GM21447 (cell line): ENCODE measurements at regions not wholly inside any gene's neighbourhood (a gene's known extent, or its start where the extent isn't known, plus 50 kb on each side); places are given as distances from the start of the nearest gene placed in this dataset.

Source experiments
- ATAC-seq: cut with Tn5 transposase; IDR thresholded peaks from one replicate; pipeline ENCODE4 v1.9.1; 2021; ENCODE audit not compliant: unreplicated experiment

DNA sequence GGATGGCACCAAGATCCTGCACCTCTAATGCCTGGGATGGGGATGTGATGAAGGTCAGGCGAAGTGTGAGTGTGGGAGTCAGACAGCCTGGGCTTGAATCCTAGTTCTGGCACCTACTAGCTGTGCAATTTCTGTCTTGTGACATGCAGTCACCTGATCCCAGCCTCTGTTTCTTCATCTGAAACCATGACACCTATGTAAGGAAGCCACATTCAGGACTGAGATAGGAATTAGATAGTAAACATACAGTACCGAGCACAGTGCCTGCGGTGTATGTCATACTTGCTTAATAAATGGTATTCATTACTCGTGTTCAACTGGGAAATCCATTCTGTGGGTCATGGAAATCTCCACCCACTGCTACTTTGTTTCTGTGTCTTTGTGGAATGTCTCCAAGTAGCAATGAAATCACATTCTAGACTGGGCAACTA is 140.6 kb upstream of the STC2 start:
- ATAC-seq: no peak

DNA sequence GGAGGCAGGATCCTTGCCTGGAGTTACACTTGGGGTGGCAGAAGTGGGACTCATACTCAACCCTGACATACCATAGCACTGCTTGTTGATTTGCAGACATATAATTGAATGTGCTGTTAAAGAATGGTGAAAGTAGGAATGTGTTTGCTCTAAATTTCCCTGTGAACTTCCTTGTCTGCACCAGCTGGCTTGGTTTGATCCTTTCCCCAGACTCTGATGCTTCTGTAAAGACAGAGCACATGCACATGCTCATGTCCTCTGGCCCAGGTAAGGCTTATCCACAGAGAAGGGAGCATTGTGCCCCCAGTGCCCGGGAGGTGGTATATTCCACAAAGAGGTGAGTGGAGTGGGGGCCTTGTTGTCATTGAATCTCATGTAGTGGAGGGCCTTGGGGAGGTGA is 138.0 kb upstream of the STC2 start:
- no peak for ATAC-seq

DNA sequence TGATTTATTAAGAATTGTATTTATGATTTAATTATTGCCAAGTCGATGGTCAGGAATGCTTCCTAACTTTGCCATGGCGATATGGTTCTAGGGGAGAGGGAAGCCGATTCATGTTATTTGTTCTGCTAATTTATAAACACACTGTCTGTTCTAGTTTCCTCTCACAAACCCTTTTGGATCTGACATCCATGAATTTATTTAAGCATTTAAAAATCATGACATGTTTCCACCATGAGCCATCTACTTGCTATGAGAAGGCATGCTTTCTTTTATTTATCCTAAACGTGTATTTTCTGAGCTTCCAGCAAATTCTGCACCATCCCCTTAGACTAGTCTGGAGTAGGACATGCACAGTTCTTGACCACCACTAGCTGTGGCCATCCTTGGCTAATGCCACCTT is 136.6 kb upstream of the STC2 start:
- ATAC-seq: no peak

DNA sequence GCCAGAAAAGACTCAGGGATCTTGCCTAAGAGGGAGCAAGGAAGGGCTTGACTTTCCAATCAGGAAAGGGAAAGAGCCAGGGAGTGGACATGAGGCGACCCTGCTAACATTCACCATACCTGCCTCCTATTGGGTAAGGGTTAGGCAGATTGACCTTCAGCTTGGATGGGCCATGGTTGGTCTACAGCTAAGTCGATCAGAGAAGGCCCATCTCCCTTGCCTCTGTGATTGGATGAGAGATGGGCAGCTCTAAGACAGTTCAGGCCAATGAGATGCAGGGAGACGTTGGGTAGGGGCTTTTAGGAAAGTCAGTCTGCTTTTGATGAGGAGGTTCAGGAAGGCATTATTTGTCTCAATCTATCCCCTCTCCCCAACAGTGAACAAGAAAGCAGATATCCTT is 135.0 kb upstream of the STC2 start:
- no peak for ATAC-seq

DNA sequence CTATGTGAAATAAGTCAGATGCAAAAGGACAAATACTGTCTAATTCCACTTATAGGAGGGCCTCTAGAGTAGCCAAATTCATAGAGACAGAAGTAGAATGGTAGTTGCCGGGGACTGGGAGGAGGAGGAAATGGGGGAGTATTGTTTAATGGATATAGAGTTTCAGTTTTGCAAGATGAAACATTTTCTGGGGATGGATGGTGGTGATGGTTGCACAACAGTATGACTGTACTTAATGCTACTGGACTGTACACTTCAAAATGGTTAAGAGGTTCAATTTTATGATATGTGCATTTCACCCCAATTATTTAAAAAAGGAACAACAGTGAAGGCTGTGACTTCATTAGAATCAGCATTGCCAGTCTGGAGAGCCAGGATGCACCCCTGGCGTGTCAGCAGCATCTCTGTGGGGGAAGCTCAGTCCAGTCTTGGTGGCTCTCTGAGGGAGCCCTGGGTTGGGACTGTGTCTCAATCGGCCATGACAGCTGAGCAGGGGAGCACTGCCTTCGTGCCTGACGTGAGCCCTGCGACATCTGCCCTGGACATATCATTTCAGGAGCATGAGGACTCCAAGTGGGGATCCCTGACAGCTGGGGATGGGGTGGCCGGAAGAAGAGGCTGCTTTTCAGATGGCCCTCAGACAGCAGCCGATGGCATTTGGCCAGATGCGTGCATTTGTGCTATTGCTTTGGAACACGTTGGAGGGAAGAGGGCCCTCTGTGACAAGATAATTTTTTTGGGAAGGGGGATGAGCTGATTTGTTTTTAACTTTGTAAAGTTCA is 130.8 kb upstream of the STC2 start:
- no peak for ATAC-seq

DNA sequence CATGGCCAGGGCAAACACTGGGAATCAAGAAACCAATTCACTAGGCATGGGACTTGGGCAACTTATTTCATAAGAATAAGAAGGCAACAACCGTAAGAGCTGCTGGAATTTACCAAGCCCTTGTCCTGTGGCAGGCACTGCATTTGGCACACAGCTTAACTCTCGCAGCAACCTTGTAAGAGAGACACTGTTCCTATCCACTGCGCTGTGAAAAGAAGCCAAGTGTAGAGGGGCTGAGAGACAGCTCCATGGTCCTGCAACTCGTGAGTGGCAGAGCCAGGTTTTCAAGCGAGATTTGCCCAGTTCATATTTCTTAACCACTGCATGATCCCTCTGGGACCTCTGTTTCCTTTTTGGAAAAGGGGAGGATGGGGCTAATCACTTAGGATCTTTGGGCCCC is 129.3 kb upstream of the STC2 start:
- no peak for ATAC-seq

DNA sequence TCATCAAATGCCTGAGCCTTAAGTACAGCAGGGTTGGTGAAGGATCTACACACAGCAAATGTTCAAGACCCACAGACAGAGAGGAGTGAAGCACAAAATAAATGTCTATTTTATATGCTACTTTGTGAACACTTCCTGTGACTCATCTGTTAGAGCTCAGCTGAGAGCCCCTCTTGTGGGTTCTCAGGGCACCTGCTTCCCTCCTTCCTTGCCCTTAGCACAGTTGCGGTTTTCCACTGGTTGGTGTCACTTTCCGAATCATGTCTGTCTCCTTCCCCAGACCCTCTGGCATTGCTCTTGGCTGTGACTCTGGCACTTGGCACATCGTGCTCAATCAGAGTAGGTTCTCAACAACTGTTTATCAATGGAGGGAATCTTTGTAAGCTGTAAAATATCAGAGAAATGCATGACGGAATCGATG is 128.5 kb upstream of the STC2 start:
- no peak for ATAC-seq

DNA sequence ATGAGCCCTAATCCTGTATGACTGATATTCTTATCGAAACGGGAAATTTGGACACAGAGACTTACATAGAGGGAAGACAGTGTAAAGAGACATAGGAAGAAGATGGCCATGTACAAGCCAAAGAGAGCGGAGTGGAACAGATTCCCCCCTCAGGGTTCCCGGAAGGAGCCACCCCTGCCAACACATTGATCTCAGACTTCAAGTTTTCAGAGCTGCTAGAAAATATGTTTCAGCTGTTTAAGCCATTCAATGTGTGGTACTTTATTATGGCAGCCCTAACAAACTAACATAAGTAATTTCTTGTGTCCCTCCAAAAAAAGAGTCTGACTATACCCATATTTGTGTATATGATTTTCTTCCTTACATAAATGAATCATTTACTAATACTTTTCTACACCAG is 128.0 kb upstream of the STC2 start:
- ATAC-seq: no peak

DNA sequence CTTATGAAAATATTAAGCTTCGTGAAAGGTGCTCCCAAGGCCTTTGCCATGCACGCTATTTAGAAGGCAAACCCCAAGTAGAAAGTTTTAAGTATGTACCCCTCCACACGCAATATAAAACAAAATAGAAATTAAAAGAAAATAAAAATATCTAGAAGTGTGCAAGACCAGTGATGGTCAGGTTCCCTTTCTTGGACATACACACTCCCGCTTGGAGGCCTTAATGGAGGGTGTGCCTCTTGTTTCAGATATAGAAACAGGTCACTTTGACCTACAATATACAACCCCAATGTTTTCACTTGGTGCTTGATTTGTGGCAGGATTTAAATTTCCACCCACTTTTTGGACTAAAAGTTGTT is 127.4 kb upstream of the STC2 start:
- ATAC-seq: no peak

DNA sequence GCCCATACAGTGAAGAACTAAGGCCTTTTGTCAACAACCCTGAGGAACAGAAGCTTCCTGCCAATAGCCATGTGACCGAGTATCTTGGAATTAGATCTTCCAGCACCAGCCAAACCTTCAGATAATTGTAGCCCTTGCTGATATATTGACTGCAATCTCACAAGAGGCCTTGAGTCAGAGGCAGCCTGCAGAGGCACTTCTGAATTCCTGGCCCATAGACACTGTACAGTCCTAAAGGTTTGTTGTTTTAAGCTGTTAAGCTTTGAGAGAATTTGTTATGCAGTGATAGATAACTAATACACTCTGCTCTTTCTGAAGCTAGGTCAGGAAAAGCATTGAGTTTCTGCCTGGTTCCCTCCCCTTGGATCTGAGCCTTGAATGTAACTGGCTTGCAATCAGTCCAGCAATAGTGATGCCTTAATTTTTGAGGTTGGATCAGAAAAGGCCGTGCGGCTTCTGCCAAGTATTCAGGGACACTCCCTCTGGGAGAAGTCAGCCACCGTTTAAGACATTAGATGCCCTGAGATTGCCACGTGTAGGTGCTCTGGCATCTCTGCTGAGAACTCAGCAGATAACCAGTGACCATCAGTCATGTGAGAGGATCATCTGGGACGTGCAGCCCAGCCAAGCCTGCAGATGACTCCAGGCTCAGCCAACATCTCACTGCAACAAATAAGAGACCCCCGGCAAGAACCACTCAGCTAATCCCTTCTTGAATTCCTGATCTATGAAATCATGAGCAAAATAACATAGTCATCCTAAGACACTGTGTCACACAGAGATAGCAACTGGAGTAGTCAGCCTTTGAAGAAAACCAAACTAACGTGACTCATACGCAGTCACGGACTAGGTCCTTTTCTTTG is 126.8 kb upstream of the STC2 start:
- ATAC-seq: no peak

DNA sequence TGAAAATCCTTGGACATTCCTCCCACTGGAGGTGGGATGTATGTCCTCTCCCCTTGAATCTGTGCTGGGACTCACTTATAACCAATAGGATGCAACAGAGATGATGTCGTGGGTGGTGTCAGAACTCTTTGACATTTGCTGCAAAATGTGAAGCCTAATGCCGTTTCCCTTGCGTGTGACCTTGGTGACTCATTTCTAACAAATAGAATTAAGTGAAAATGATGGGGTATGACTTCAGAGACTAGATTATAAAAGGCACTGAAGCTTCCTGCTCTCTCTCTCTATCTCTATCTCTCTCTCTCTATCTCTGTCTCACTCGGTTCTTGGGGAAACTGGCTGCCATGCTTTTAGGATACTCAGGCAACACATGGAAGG is 126.1 kb upstream of the STC2 start:
- ATAC-seq: no peak

DNA sequence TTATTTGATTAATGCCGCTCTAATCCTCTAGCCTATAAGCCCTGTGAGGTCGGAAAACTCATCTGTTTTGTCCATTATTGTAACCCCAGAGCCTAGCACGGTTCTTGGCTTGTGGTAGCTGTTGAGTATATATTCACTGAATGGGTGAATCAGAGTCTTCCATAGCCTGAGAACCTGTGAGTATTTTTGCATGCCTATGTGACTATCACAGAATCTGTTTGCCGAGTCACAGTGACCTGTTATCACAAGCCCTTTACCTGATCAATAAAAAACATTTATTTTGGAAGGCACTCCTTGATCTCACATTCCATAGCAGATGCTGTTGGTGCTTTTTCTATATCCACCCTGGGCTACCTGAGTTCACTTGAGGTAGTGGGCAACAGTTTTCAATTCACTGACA is 125.0 kb upstream of the STC2 start:
- no peak for ATAC-seq

DNA sequence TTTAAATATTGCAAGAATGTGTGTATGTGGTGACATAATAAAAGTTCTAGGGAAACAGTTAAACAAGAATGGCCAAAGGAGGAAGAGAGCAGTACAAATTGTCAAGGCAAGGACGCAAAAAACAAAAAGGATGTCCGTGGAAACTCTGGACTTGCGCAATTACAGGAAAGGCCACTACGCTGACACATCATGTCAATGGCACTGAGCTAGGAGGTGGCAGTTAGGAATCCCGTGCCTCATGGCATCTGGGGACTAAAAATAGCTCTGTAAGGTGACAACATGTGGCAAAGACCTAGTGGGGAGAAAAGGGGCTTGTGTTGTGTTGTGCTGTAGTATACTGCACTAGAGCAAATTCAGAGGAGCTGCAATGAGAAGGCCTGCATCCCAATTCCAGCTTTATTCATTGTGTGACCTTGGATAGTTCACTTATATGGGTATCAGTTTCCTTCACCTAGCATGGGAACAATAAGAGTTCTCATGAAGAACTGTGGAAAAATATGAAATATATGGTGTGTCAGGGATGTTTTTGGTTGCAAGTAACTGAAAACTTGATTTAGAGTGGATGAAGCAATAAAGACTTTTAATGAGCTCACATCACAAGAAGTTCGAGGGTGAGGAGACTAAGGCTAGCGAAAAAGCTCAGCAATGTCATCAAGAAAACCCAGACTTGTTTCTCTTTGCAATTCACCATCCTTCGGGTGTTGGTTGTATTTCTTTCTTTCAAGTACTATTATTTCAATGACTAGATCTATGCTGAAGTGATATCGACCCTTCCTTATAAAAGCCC is 124.1 kb upstream of the STC2 start:
- no peak for ATAC-seq

DNA sequence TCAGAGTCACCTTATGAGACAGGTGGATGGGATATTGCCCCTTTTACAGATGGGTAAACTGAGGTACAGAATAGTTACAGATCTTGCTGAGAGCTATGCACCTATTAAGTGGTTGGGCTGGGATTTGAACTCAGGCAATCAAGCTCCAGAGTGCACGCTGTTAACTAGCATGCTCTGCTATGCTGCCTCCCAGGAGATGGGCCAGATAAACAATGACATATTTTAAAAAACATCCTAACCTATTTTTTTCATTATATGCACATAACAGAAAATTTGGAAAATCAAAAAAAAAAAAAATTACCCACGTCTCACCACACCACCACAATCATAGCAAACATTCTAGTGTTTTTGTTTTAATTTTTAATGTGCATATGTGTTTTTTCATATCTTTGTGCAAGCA is 123.4 kb upstream of the STC2 start:
- ATAC-seq: no peak

DNA sequence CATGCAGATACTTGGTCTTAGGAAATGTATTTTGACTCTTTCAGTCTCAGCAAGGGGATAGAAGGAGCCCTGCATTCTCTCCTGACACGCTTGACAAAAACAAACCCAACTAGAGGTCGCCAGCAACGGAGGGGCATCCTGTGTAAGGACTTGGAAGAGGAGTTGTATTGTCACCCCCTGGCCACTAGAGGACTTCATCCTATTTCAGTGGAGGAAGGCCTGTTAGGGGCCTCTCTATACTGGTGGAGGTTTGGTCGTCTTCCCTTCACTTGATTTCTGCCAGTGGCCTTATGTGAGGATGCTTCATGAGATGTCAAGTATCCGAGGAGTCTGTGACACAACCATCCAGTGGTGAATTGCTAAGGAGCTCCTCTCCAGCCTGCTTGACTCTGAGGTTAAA is 122.8 kb upstream of the STC2 start:
- ATAC-seq: no peak

DNA sequence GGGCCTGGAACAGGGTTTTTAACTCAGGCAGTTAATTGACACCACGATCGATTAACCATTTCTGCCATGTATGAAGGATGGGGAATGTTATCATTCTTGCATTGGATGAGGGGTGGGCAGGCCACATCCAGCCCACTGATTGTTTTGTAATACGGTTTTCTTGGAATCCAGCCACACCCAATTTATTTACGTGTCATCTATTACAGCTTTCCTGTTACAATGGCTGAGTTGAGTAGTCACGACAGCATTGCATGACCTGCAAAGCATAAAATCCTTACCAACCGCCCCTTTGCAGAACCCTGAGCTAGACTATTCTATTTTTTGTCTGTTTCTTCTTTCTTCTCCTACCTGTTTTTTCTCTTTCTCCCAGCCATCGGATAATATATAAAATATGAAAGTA is 122.0 kb upstream of the STC2 start:
- ATAC-seq: no peak

DNA sequence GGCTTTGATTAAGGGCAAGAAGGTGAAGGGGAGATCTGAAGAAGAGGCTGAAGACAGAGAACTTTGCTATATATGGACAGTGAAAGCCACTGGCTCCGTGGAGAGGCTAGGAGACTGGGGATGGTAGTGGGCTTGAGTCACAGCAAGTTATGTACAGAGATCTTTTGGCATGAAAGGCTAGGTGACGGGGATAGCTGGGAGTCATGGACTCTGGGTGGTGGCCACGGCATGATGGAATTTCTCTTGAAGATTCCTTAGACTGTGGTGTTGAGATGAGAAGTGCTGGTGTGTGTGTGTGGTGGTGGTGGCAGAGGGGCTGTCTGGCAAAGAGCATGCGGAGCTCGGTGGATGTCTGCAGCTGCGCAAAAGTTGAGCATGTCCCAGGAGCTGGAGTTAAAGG is 120.6 kb upstream of the STC2 start:
- ATAC-seq: no peak

DNA sequence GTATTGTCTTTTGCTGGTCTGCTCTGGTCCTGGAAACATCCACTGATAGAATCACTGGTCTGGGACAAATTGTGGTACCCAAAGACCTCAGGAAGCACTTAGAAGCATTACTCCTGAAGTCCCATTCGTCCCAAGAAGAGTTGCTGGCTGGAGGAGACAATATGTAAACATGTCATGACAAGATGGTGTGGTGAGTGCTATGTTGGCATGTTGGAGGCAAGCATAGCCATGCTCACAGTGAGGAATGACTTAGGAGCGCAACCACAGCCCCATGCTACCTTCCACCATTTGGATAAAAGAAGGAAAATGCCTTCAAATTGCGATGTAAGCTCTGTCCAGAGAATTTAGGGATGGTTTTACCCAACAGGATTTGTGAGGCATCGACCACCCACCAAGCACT is 115.8 kb upstream of the STC2 start:
- no peak for ATAC-seq

DNA sequence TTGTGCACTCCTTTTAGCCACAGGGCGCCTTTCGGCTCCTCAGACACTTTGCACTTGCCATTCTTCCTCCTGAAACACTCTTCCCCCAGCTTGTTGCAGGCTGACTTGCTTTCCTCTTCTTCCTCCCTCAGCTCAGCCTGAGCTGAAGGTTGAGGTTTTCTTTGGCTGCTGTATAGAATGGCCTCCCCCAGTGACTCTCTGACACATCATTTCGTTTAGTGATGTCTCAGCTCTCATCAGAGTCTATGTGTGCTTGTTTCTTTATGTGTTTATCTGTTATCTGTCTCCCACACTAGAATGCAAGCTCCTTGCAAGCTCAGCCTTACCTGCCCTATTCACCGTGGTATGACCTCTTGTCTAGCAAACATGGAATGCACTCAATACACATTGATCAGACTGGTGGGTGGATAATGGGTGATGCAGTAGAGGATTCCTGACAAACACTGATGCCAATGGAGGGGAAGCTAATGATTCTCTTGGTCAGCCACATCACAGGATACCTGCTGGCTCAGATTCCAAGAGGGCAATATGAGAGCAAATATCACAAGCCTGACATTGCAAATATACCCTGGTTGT is 112.9 kb upstream of the STC2 start:
- ATAC-seq: no peak

DNA sequence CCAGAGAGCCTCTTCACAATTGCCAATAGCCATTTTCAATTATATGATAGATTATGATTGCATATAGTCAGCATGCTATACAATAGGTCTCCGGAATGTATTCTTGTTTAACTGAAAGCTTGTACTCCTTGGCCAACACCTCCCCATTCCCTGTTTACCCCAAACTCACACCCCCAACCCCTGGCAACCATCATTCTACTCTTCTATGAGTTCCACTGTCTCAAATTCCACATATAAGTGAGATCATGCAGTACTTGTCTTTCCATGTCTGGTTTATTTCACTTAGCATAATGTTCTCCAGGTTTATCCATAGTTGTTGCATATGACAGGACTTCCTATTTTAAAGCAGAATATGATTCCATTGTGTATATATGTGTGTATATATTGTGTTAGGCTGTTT is 110.7 kb upstream of the STC2 start:
- ATAC-seq: no peak

DNA sequence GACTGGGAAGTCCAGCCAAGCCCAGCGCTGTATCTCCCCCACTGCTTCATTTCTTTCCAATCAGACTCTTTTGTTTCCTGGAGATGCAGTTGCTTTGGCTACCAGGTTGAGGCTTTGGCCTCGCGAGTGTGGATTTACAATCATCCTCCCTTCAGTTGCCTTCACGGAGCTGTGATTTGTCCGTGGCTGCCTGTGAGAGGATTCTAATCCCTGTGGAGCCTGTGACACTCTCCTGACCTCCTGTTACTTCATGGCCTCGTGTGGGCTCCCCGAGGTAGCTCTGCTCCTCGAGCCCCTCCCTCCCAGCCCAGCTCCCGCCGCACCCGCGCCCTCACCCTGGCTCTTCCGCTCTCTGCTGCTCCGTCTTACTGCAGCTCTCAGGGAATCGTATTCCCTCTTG is 107.2 kb upstream of the STC2 start:
- no peak for ATAC-seq
